Keratinocyte (primary cell): ENCODE measurements at regions not wholly inside any gene's neighbourhood (a gene's known extent, or its start where the extent isn't known, plus 50 kb on each side); places are given as distances from the start of the nearest gene placed in this dataset.

Experiments used
- DNase-seq: peaks from one replicate; pipeline ENCODE4 v3.0.0-alpha.2; 2011; ENCODE audit warnings: low read depth, missing footprints, low spot score
- FAIRE-seq: peaks from 2 replicates; lab custom pipeline; 2011; peaks lifted over from hg19 to GRCh38; lab: Jason Lieb, UNC
- H2AFZ ChIP-seq: 2 replicates; pipeline ENCODE4 v1.6.0; 2012; ENCODE audit warnings: low read length, control low read depth, inconsistent platforms; ENCODE audit not compliant: control insufficient read depth
- H3K27ac ChIP-seq: 2 replicates; pipeline ENCODE4 v1.5.1; 2011; ENCODE audit warnings: low read length; ENCODE audit not compliant: control insufficient read depth, insufficient read depth
- H3K27me3 ChIP-seq: 3 replicates; pipeline ENCODE4 v1.6.0; 2011; ENCODE audit warnings: low read length; ENCODE audit not compliant: control insufficient read depth, insufficient read depth; ENCODE audit errors: extremely low read depth
- H3K36me3 ChIP-seq, 2 experiments: 2 replicates in 1 of 2; 3 replicates in 1 of 2; pipeline ENCODE4 v1.5.1; 2011; ENCODE audit warnings: low read length in 2 of 2, mild to moderate bottlenecking in 1 of 2; ENCODE audit not compliant: control insufficient read depth in 2 of 2, insufficient read depth in 2 of 2; ENCODE audit errors: extremely low read depth in 1 of 2
- H3K4me1 ChIP-seq: 3 replicates; pipeline ENCODE4 v1.5.1; 2011; ENCODE audit warnings: low read length; ENCODE audit not compliant: control insufficient read depth, insufficient read depth; ENCODE audit errors: extremely low read depth
- H3K4me2 ChIP-seq: 3 replicates; pipeline ENCODE4 v1.6.0; 2011; ENCODE audit warnings: low read depth, low read length; ENCODE audit not compliant: control insufficient read depth, insufficient read depth; ENCODE audit errors: extremely low read depth
- H3K4me3 ChIP-seq, 3 experiments: fragments of 200-600 bp in 1 of 3; sonication (generic) in 1 of 3; 2 replicates in 2 of 3; 3 replicates in 1 of 3; pipeline ENCODE4 v1.5.1; 2011 to 2016; ENCODE audit warnings: low read length in 3 of 3, mild to moderate bottlenecking in 3 of 3, control low read depth in 2 of 3, inconsistent platforms in 1 of 3, low read depth in 1 of 3, mixed read lengths in 1 of 3, mixed run types in 1 of 3, moderate library complexity in 1 of 3; ENCODE audit not compliant: control insufficient read depth in 2 of 3, insufficient read depth in 2 of 3; ENCODE audit errors: extremely low read depth in 1 of 3
- H3K79me2 ChIP-seq: 2 replicates; pipeline ENCODE4 v1.6.0; 2012; ENCODE audit warnings: low read length; ENCODE audit not compliant: control insufficient read depth, insufficient read depth
- H3K9ac ChIP-seq: 3 replicates; pipeline ENCODE4 v1.6.0; 2011; ENCODE audit warnings: low read length; ENCODE audit not compliant: control insufficient read depth, insufficient read depth; ENCODE audit errors: extremely low read depth
- H3K9me1 ChIP-seq: 3 replicates; pipeline ENCODE4 v1.6.0; 2011; ENCODE audit warnings: low read length; ENCODE audit not compliant: control insufficient read depth, insufficient read depth; ENCODE audit errors: extremely low read depth
- H3K9me3 ChIP-seq: 2 replicates; pipeline ENCODE4 v1.5.1; 2012; ENCODE audit warnings: low read depth, low read length; ENCODE audit not compliant: control insufficient read depth
- H4K20me1 ChIP-seq: 3 replicates; pipeline ENCODE4 v1.6.0; 2011; ENCODE audit warnings: low read length; ENCODE audit not compliant: control insufficient read depth, insufficient read depth; ENCODE audit errors: extremely low read depth
- CTCF ChIP-seq, 3 experiments: IDR thresholded peaks in 1 of 3; conservative IDR thresholded peaks in 1 of 3; optimal IDR thresholded peaks in 1 of 3; 2 replicates in 2 of 3; 3 replicates in 1 of 3; pipeline versions ENCODE3 to v1.5.1; 2011; ENCODE audit warnings: low read length in 3 of 3, mild to moderate bottlenecking in 3 of 3, moderate library complexity in 2 of 3, control low read depth in 1 of 3, inconsistent platforms in 1 of 3; ENCODE audit not compliant: insufficient read depth in 2 of 3; ENCODE audit errors: extremely low read depth in 1 of 3
- EZH2 ChIP-seq: IDR thresholded peaks from one replicate; pipeline ENCODE4 v1.6.1; 2012; ENCODE audit warnings: inconsistent platforms, mild to moderate bottlenecking, low read length, moderate library complexity
- dilution Hi-C: fragments of 300-500 bp; cut with MboI; formaldehyde crosslinking; loops from one replicate; pipeline ENCODE4 v1.7.0; 2020; ENCODE audit warnings: low sequenced_read_pairs; ENCODE audit not compliant: extremely low pct_ligation_motif_present

GRCh38 chr1:103997631-103998030 is 247.9 kb downstream of the AMY1C start:
- H3K27ac ChIP-seq = no peak overlapping the region
- H3K79me2 ChIP-seq = no peaks in the 10 kb centered on the region
- H3K4me1 ChIP-seq = no peaks in the 10 kb centered on the region
- no peaks in the 10 kb centered on the region for H3K9me1 ChIP-seq
- no peak for DNase-seq
- no peak overlapping the region for H3K9ac ChIP-seq
- H3K4me2 ChIP-seq = no peak overlapping the region
- no peak overlapping the region for H3K4me3 ChIP-seq
- no peaks in the 10 kb centered on the region for H3K36me3 ChIP-seq
- no peaks in the 10 kb centered on the region for H3K9me3 ChIP-seq
- dilution Hi-C loops = no loop called here
- no peaks in the 10 kb centered on the region for H3K27me3 ChIP-seq
- FAIRE-seq = no peak
- no peak overlapping the region for H2AFZ ChIP-seq
- no peak for TF ChIP-seq EZH2
- no peak for TF ChIP-seq CTCF (optimal IDR thresholded peaks at IDR 0.05 in 1 of 3, IDR thresholded peaks at IDR 0.05 in 1 of 3, conservative IDR thresholded peaks at IDR 0.05 in 1 of 3; ENCODE audit: extremely low read depth in 1 of 3, insufficient read depth in 2 of 3, low read length in 3 of 3)
- H4K20me1 ChIP-seq = no peaks in the 10 kb centered on the region

- H3K9me1 ChIP-seq = no peaks in the 10 kb centered on the region
- DNase-seq (no peak), FAIRE-seq (no peak)
- H4K20me1 ChIP-seq = no peaks in the 10 kb centered on the region
- no peaks in the 10 kb centered on the region for H3K27me3 ChIP-seq
- no peak overlapping the region for H3K9ac ChIP-seq
- H3K27ac ChIP-seq = no peak overlapping the region
- dilution Hi-C loops = no loop called here
- no peak overlapping the region for H3K4me2 ChIP-seq
- H3K9me3 ChIP-seq = no peaks in the 10 kb centered on the region
- no peaks in the 10 kb centered on the region for H3K36me3 ChIP-seq
- no peaks in the 10 kb centered on the region for H3K4me1 ChIP-seq
- TF ChIP-seq EZH2 (no peak), CTCF (optimal IDR thresholded peaks at IDR 0.05 in 1 of 3, IDR thresholded peaks at IDR 0.05 in 1 of 3, conservative IDR thresholded peaks at IDR 0.05 in 1 of 3; ENCODE audit: extremely low read depth in 1 of 3, insufficient read depth in 2 of 3, low read length in 3 of 3) (no peak)
- no peak overlapping the region for H3K4me3 ChIP-seq
- no peaks in the 10 kb centered on the region for H3K79me2 ChIP-seq
- no peak overlapping the region for H2AFZ ChIP-seq
These were observed 269.4 kb downstream of the AMY1C start for GRCh38 chr1:104018922-104019674.
